HG03060 (cell line): ENCODE measurements at regions not wholly inside any gene's neighbourhood (a gene's known extent, or its start where the extent isn't known, plus 50 kb on each side); places are given as distances from the start of the nearest gene placed in this dataset.
"Not testable (repeated sequence)": the region's sequence is repeated elsewhere in the genome, so short reads cannot be mapped to it uniquely, and the experiment has no call there.

Experiments used
- ATAC-seq: cut with Tn5 transposase; IDR thresholded peaks from one replicate; pipeline ENCODE4 v1.9.1; 2021; ENCODE audit warnings: low read depth, moderate number of reproducible peaks; ENCODE audit not compliant: unreplicated experiment

- ATAC-seq: no peak
These were observed 112.0 kb upstream of the SMURF2 start for GRCh38 chr17:64773836-64774761.

- no peak for ATAC-seq
These were observed 111.3 kb upstream of the SMURF2 start for GRCh38 chr17:64773386-64773835.

- ATAC-seq: no peak
These were observed 110.8 kb upstream of the SMURF2 start for GRCh38 chr17:64772845-64773299.

GRCh38 chr17:64771980-64772844 lies 110.1 kb upstream of the SMURF2 start:
- no peak for ATAC-seq

GRCh38 chr17:64769712-64770111 lies 107.6 kb upstream of the SMURF2 start:
- ATAC-seq: no peak

- ATAC-seq: no peak
These were observed 105.3 kb upstream of the SMURF2 start for GRCh38 chr17:64767269-64767997.

GRCh38 chr17:64765191-64765889 lies 103.2 kb upstream of the SMURF2 start:
- ATAC-seq: no peak

GRCh38 chr17:64750891-64751677 lies 89.0 kb upstream of the SMURF2 start:
- ATAC-seq: no peak

GRCh38 chr17:64750478-64750877 lies 88.4 kb upstream of the SMURF2 start:
- ATAC-seq: no peak

GRCh38 chr17:64749306-64749705 lies 87.2 kb upstream of the SMURF2 start:
- no peak for ATAC-seq

- ATAC-seq: no peak
These were observed 85.9 kb upstream of the SMURF2 start for GRCh38 chr17:64747938-64748540.

GRCh38 chr17:64742326-64742725 lies 80.2 kb upstream of the SMURF2 start:
- no peak for ATAC-seq

GRCh38 chr17:64741916-64742315 lies 79.8 kb upstream of the SMURF2 start:
- ATAC-seq: not testable (repeated sequence)

- no peak for ATAC-seq
These were observed 79.0 kb upstream of the SMURF2 start for GRCh38 chr17:64741038-64741641.

GRCh38 chr17:64739316-64740058 lies 77.4 kb upstream of the SMURF2 start:
- ATAC-seq: no peak

- ATAC-seq: no peak
These were observed 74.8 kb upstream of the SMURF2 start for GRCh38 chr17:64736804-64737492.
